SK-N-SH treated with all-trans-retinoic acid at 6 μM for 48 hours (cell line): ENCODE measurements at regions not wholly inside any gene's neighbourhood (a gene's known extent, or its start where the extent isn't known, plus 50 kb on each side); places are given as distances from the start of the nearest gene placed in this dataset.

ENCODE experiments used
- ATAC-seq: fragments of 200-7000 bp; cut with Tn5 transposase; 3 replicates; pipeline ENCODE4 v1.9.1; 2020; ENCODE audit warnings: mild to moderate bottlenecking, moderate library complexity
- ARNTL ChIP-seq: fragments of 450-650 bp; formaldehyde crosslinking; IDR thresholded peaks from 2 replicates; pipeline ENCODE4 v1.5.0; 2020; ENCODE audit warnings: low read depth, mild to moderate bottlenecking, moderate library complexity, borderline replicate concordance
- BACH2 ChIP-seq: fragments of 250-450 bp; sonication (Bioruptor Pico); IDR thresholded peaks from 2 replicates; pipeline ENCODE4 v1.9.0; 2021; ENCODE audit warnings: mild to moderate bottlenecking, borderline replicate concordance
- CSDC2 ChIP-seq: fragments of 250-450 bp; sonication (Bioruptor Pico); IDR thresholded peaks from 2 replicates; pipeline ENCODE4 v1.5.0; 2020; ENCODE audit warnings: mild to moderate bottlenecking, moderate library complexity
- ESRRG ChIP-seq: fragments of 250-450 bp; sonication (Bioruptor Pico); IDR thresholded peaks from 2 replicates; pipeline ENCODE4 v1.6.1; 2021; ENCODE audit warnings: mild to moderate bottlenecking
- GLIS3 ChIP-seq: fragments of 250-450 bp; sonication (Bioruptor Pico); IDR thresholded peaks from 2 replicates; pipeline ENCODE4 v1.5.0; 2020; ENCODE audit warnings: mild to moderate bottlenecking, moderate library complexity
- ISL1 ChIP-seq: fragments of 250-450 bp; sonication (Bioruptor Pico); IDR thresholded peaks from 2 replicates; pipeline ENCODE4 v2.1.2; 2022; ENCODE audit warnings: mild to moderate bottlenecking, moderate library complexity
- OSR1 ChIP-seq: fragments of 250-450 bp; sonication (Bioruptor Pico); IDR thresholded peaks from 2 replicates; pipeline ENCODE4 v1.8.0; 2022; ENCODE audit warnings: moderate library complexity, mild to moderate bottlenecking, inconsistent platforms
- RARB ChIP-seq: fragments of 250-450 bp; sonication (Bioruptor Pico); IDR thresholded peaks from 2 replicates; pipeline ENCODE4 v1.8.0; 2021; ENCODE audit warnings: mild to moderate bottlenecking, moderate library complexity
- SNAI2 ChIP-seq: fragments of 250-450 bp; sonication (Bioruptor Pico); IDR thresholded peaks from 2 replicates; pipeline ENCODE4 v1.5.0; 2020; ENCODE audit warnings: mild to moderate bottlenecking, moderate library complexity
- TCF4 ChIP-seq: fragments of 250-450 bp; sonication (Bioruptor Pico); IDR thresholded peaks from 2 replicates; pipeline ENCODE4 v1.8.0; 2021; ENCODE audit warnings: mild to moderate bottlenecking, moderate library complexity, borderline replicate concordance
- TOX ChIP-seq: fragments of 250-450 bp; sonication (Bioruptor Pico); IDR thresholded peaks from 2 replicates; pipeline ENCODE4 v1.8.0; 2021; ENCODE audit warnings: mild to moderate bottlenecking, moderate library complexity, borderline replicate concordance
- ZC3H10 ChIP-seq: fragments of 250-450 bp; sonication (Bioruptor Pico); IDR thresholded peaks from 2 replicates; pipeline ENCODE4 v1.5.1; 2021; ENCODE audit warnings: mild to moderate bottlenecking, moderate library complexity
- ZFP3 ChIP-seq: fragments of 250-450 bp; sonication (Bioruptor Pico); IDR thresholded peaks from 2 replicates; pipeline ENCODE4 v1.5.0; 2020; ENCODE audit warnings: mild to moderate bottlenecking, moderate library complexity
- ZNF70 ChIP-seq: fragments of 450-650 bp; formaldehyde crosslinking; IDR thresholded peaks from 2 replicates; pipeline ENCODE4 v1.5.0; 2020; ENCODE audit warnings: mild to moderate bottlenecking, moderate library complexity
- ZNF8 ChIP-seq: fragments of 450-650 bp; formaldehyde crosslinking; IDR thresholded peaks from 2 replicates; pipeline ENCODE4 v1.5.0; 2020; ENCODE audit warnings: mild to moderate bottlenecking, moderate library complexity
- TF ChIP-seq, protein P1 (sequence below): fragments of 250-450 bp; sonication (Bioruptor Pico); IDR thresholded peaks from 2 replicates; pipeline ENCODE4 v1.8.0; 2021; ENCODE audit warnings: low read depth, mild to moderate bottlenecking, moderate library complexity, borderline replicate concordance
- TF ChIP-seq, protein P2 (sequence below): fragments of 250-450 bp; sonication (Bioruptor Pico); IDR thresholded peaks from 2 replicates; pipeline ENCODE4 v1.8.0; 2020; ENCODE audit warnings: mild to moderate bottlenecking, moderate library complexity, borderline replicate concordance
- TF ChIP-seq, protein P3 (sequence below): fragments of 250-450 bp; sonication (Bioruptor Pico); IDR thresholded peaks from 2 replicates; pipeline ENCODE4 v1.5.1; 2020; ENCODE audit warnings: low read depth, mild to moderate bottlenecking, moderate library complexity
- TF ChIP-seq, protein P4 (sequence below): fragments of 250-450 bp; sonication (Bioruptor Pico); IDR thresholded peaks from 2 replicates; pipeline ENCODE4 v1.5.1; 2021; ENCODE audit warnings: mild to moderate bottlenecking, moderate library complexity

DNA sequence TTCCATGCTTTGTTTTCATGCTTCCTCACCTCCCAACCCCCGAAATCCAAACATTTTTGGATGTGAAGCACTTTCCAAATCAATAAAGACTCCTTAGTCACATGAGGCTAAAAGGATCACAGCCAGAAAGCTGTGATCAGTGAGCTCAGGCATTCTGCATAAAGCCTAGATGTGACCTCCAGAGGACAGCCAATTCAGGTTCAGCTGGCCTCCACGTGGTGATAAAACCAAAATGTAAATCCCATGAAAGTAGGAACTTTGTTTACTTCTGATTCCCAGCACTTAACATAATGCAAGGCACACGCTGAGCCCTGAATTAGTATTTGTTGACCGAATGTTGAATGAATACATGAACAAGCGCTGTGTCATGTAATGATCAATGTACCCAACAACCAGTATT is 249.5 kb upstream of the EOMES start:
- ATAC-seq: no peak

DNA sequence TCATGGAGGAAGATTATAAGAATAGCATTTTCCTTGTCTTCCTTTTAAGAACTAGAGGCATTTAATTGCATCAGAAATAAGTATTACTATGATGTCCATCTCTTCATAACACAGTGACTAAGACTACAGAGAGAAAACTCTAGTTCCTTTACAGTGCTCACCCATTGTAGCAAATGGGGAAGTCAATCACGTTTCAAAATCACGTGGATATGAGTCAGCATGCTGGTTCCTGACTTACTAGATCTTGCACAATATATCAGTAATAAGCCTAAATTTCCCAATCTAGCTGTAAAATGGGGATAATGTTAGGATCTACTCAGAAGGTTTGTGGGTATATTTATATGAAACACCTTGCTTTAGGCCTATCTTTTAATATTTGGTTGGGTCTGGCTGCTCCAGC is 254.8 kb upstream of the EOMES start:
- no peak for ATAC-seq
- no peak for TF ChIP-seq CSDC2 (CRISPR knock-in tag)

More for the DNA sequence above, 249.5 kb upstream of the EOMES start:
- TF ChIP-seq RARB (CRISPR knock-in tag): no peak
- TF ChIP-seq, protein P1, sequence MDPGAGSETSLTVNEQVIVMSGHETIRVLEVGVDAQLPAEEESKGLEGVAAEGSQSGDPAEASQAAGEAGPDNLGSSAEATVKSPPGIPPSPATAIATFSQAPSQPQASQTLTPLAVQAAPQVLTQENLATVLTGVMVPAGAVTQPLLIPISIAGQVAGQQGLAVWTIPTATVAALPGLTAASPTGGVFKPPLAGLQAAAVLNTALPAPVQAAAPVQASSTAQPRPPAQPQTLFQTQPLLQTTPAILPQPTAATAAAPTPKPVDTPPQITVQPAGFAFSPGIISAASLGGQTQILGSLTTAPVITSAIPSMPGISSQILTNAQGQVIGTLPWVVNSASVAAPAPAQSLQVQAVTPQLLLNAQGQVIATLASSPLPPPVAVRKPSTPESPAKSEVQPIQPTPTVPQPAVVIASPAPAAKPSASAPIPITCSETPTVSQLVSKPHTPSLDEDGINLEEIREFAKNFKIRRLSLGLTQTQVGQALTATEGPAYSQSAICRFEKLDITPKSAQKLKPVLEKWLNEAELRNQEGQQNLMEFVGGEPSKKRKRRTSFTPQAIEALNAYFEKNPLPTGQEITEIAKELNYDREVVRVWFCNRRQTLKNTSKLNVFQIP (CRISPR knock-in tag): no peak
- TF ChIP-seq, protein P2, sequence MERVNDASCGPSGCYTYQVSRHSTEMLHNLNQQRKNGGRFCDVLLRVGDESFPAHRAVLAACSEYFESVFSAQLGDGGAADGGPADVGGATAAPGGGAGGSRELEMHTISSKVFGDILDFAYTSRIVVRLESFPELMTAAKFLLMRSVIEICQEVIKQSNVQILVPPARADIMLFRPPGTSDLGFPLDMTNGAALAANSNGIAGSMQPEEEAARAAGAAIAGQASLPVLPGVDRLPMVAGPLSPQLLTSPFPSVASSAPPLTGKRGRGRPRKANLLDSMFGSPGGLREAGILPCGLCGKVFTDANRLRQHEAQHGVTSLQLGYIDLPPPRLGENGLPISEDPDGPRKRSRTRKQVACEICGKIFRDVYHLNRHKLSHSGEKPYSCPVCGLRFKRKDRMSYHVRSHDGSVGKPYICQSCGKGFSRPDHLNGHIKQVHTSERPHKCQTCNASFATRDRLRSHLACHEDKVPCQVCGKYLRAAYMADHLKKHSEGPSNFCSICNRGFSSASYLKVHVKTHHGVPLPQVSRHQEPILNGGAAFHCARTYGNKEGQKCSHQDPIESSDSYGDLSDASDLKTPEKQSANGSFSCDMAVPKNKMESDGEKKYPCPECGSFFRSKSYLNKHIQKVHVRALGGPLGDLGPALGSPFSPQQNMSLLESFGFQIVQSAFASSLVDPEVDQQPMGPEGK (CRISPR knock-in tag): no peak
- no peak for TF ChIP-seq BACH2 (CRISPR knock-in tag)
- TF ChIP-seq TOX (CRISPR knock-in tag): no peak
- TF ChIP-seq SNAI2 (CRISPR knock-in tag): no peak
- no peak for TF ChIP-seq ARNTL (CRISPR knock-in tag)
- no peak for TF ChIP-seq ZNF70 (CRISPR knock-in tag)
- TF ChIP-seq ESRRG (CRISPR knock-in tag): no peak
- TF ChIP-seq, protein P3, sequence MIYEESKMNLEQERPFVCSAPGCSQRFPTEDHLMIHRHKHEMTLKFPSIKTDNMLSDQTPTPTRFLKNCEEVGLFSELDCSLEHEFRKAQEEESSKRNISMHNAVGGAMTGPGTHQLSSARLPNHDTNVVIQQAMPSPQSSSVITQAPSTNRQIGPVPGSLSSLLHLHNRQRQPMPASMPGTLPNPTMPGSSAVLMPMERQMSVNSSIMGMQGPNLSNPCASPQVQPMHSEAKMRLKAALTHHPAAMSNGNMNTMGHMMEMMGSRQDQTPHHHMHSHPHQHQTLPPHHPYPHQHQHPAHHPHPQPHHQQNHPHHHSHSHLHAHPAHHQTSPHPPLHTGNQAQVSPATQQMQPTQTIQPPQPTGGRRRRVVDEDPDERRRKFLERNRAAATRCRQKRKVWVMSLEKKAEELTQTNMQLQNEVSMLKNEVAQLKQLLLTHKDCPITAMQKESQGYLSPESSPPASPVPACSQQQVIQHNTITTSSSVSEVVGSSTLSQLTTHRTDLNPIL (CRISPR knock-in tag): no peak
- TF ChIP-seq OSR1 (CRISPR knock-in tag): no peak
- no peak for TF ChIP-seq ZNF8

DNA sequence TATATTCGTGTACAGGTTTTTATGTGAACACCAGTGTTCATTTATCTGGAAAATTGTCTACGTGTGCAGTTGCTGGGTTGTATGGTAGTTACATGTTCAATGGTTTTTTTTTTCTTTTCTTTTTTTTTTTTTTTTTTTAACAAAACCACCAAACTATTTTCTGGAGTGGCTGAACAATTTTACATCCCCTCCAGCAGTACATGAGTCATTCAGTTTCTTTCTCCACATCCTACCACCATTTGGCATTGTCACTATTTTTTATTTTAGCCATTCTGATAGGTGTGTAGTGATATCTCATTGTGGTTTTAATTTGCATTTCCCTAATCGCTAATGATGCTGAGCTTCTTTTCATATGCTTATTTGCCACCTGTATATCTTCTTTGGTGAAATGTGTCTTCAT is 256.3 kb upstream of the EOMES start:
- ATAC-seq: no peak
- TF ChIP-seq, protein P4, sequence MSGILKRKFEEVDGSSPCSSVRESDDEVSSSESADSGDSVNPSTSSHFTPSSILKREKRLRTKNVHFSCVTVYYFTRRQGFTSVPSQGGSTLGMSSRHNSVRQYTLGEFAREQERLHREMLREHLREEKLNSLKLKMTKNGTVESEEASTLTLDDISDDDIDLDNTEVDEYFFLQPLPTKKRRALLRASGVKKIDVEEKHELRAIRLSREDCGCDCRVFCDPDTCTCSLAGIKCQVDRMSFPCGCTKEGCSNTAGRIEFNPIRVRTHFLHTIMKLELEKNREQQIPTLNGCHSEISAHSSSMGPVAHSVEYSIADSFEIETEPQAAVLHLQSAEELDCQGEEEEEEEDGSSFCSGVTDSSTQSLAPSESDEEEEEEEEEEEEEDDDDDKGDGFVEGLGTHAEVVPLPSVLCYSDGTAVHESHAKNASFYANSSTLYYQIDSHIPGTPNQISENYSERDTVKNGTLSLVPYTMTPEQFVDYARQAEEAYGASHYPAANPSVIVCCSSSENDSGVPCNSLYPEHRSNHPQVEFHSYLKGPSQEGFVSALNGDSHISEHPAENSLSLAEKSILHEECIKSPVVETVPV (CRISPR knock-in tag): no peak
- TF ChIP-seq OSR1 (CRISPR knock-in tag) (no peak), ZFP3 (CRISPR knock-in tag) (no peak), BACH2 (CRISPR knock-in tag) (no peak), ZNF8 (no peak), GLIS3 (CRISPR knock-in tag) (no peak), SNAI2 (CRISPR knock-in tag) (no peak), ZNF70 (CRISPR knock-in tag) (no peak), TCF4 (CRISPR knock-in tag) (no peak), ESRRG (CRISPR knock-in tag) (no peak), ISL1 (no peak), CSDC2 (CRISPR knock-in tag) (no peak), ZC3H10 (CRISPR knock-in tag) (no peak), RARB (CRISPR knock-in tag) (no peak), TOX (CRISPR knock-in tag) (no peak)
- TF ChIP-seq, protein P3 (CRISPR knock-in tag): no peak
- TF ChIP-seq, protein P1 (CRISPR knock-in tag): no peak
